Activated CD4-positive, alpha-beta memory T cell treated with anti-CD3 and anti-CD28 coated beads for 36 hours (primary cell): ENCODE measurements at regions not wholly inside any gene's neighbourhood (a gene's known extent, or its start where the extent isn't known, plus 50 kb on each side); places are given as distances from the start of the nearest gene placed in this dataset.
A peak's percentile ranks its signal among the peaks of the same experiment; 100 is the strongest.
"Not testable (repeated sequence)": the region's sequence is repeated elsewhere in the genome, so short reads cannot be mapped to it uniquely, and the experiment has no call there.

ENCODE experiments used
- CTCF ChIA-PET: fragments of 350-600 bp; sonication (Branson Sonifier 250); formaldehyde crosslinking; loops from one replicate; lab custom pipeline; 2021; ENCODE audit warnings: antibody characterized with exemption, inconsistent platforms; lab: Charles Lee
- POLR2A ChIA-PET: fragments of 350-600 bp; sonication (Branson Sonifier 250); formaldehyde crosslinking; loops from one replicate; lab custom pipeline; 2021; ENCODE audit warnings: antibody characterized with exemption; lab: Charles Lee
- DNase-seq: peaks from one replicate; pipeline ENCODE4 v3.0.0-alpha.2; 2020
- H3K27ac Mint-ChIP-seq: one replicate; pipeline ENCODE4 v1.8.0; 2021; ENCODE audit warnings: mixed read lengths
- H3K27me3 Mint-ChIP-seq: one replicate; pipeline ENCODE4 v1.8.0; 2021; ENCODE audit warnings: mixed read lengths
- H3K36me3 Mint-ChIP-seq: one replicate; pipeline ENCODE4 v1.8.0; 2021; ENCODE audit warnings: mixed read lengths
- H3K4me1 Mint-ChIP-seq: one replicate; pipeline ENCODE4 v1.8.0; 2021; ENCODE audit warnings: low read depth, mixed read lengths
- H3K4me3 Mint-ChIP-seq: one replicate; pipeline ENCODE4 v1.8.0; 2021; ENCODE audit warnings: mild to moderate bottlenecking, mixed read lengths
- H3K9me3 Mint-ChIP-seq: one replicate; pipeline ENCODE4 v1.8.0; 2021; ENCODE audit warnings: mixed read lengths
- intact Hi-C: fragments of 100-400 bp; cut with micrococcal nuclease; formaldehyde crosslinking; loops from one replicate; pipeline ENCODE4 v1.15.1; 2023

GRCh38 chr10:3634646-3635045 is 150.4 kb downstream of the KLF6 start:
- H3K4me3 Mint-ChIP-seq, intact Hi-C loops, CTCF ChIA-PET, POLR2A ChIA-PET, H3K9me3 Mint-ChIP-seq, DNase-seq, H3K4me1 Mint-ChIP-seq, H3K36me3 Mint-ChIP-seq, H3K27me3 Mint-ChIP-seq, H3K27ac Mint-ChIP-seq: not testable (repeated sequence)

GRCh38 chr10:3631701-3632330 is 153.2 kb downstream of the KLF6 start:
- POLR2A ChIA-PET, result no interaction called here
- Mint-ChIP-seq H3K36me3 (no peaks in the 10 kb centered on the region), H3K27me3 (no peaks in the 10 kb centered on the region), H3K4me3 (no peak overlapping the region), H3K27ac (no peak overlapping the region), H3K9me3 (no peaks in the 10 kb centered on the region), H3K4me1 (peaks cover 4% of the 10 kb centered on the region)
- intact Hi-C loops, result no loop called here
- CTCF ChIA-PET, result no interaction called here
- DNase-seq, result no peak

GRCh38 chr10:3631291-3631690 is 153.7 kb downstream of the KLF6 start:
- intact Hi-C loops, result no loop called here
- Mint-ChIP-seq H3K27ac (no peak overlapping the region), H3K36me3 (no peaks in the 10 kb centered on the region), H3K4me1 (peaks cover 4% of the 10 kb centered on the region), H3K27me3 (no peaks in the 10 kb centered on the region), H3K9me3 (no peaks in the 10 kb centered on the region), H3K4me3 (no peak overlapping the region)
- POLR2A ChIA-PET, result no interaction called here
- DNase-seq, result no peak
- CTCF ChIA-PET, result no interaction called here

- intact Hi-C loops, result loop anchor here (10.0 kb wide), 1 partner anchor 719 kb away; no protein-coding TSS in a partner anchor
- Mint-ChIP-seq H3K27me3 (no peaks in the 10 kb centered on the region), H3K27ac (no peak overlapping the region), H3K4me3 (no peak overlapping the region), H3K4me1 (peaks cover 28% of the 10 kb centered on the region), H3K9me3 (peaks cover under 1% of the 10 kb centered on the region), H3K36me3 (no peaks in the 10 kb centered on the region)
- ChIA-PET CTCF (no interaction called here), POLR2A (no interaction called here)
- no peak for DNase-seq
Observed at GRCh38 chr10:3625959-3626751, 158.9 kb downstream of the KLF6 start.

- Mint-ChIP-seq H3K36me3 (peaks cover 7% of the 10 kb centered on the region), H3K27me3 (no peaks in the 10 kb centered on the region), H3K4me1 (peaks cover 28% of the 10 kb centered on the region), H3K4me3 (no peak overlapping the region), H3K27ac (no peak overlapping the region), H3K9me3 (peaks cover 10% of the 10 kb centered on the region)
- DNase-seq, result peak; percentile 38
- intact Hi-C loops, result loop anchor here (5.0 to 10.0 kb wide), 2 partner anchors 313 to 720 kb away; no protein-coding TSS in a partner anchor
- POLR2A ChIA-PET, result interaction anchor here (1.0 kb wide), 1 partner anchor 134 kb away, joined by 5 read pairs; no protein-coding TSS in a partner anchor
- CTCF ChIA-PET, result interaction anchor here (0.6 to 0.9 kb wide), 3 partner anchors 157 to 431 kb away, joined by 3 to 4 read pairs (median 3); no protein-coding TSS in a partner anchor
Observed at GRCh38 chr10:3624367-3624766, 160.6 kb downstream of the KLF6 start.

- peak overlapping the region; percentile 83 for H3K27ac Mint-ChIP-seq
- peaks cover 28% of the 10 kb centered on the region for H3K4me1 Mint-ChIP-seq
- no peak overlapping the region for H3K4me3 Mint-ChIP-seq
- intact Hi-C loops, result loop anchor here (1.0 to 10.0 kb wide), 16 partner anchors 43 to 1153 kb away; no protein-coding TSS in a partner anchor
- ChIA-PET POLR2A (interaction anchor here (1.0 to 2.2 kb wide), 7 partner anchors 29 to 426 kb away, joined by 3 to 10 read pairs (median 6); partner anchors contain the start of gene KLF6), CTCF (interaction anchor here (0.5 to 0.9 kb wide), 6 partner anchors 14 to 430 kb away, joined by 3 to 4 read pairs (median 3); no protein-coding TSS in a partner anchor)
- H3K9me3 Mint-ChIP-seq, result peaks cover 10% of the 10 kb centered on the region
- H3K36me3 Mint-ChIP-seq, result peaks cover 7% of the 10 kb centered on the region
- DNase-seq, result no peak
- H3K27me3 Mint-ChIP-seq, result no peaks in the 10 kb centered on the region
Observed at GRCh38 chr10:3623746-3624145, 161.3 kb downstream of the KLF6 start.

- no peak overlapping the region for H3K4me3 Mint-ChIP-seq
- CTCF ChIA-PET, result interaction anchor here (0.5 to 0.9 kb wide), 7 partner anchors 13 to 430 kb away, joined by 3 to 4 read pairs (median 3); no protein-coding TSS in a partner anchor
Observed at GRCh38 chr10:3622845-3623621, 162.0 kb downstream of the KLF6 start.

GRCh38 chr10:3622427-3622826 is 162.6 kb downstream of the KLF6 start:
- CTCF ChIA-PET, result interaction anchor here (0.9 kb wide), 2 partner anchors 17 to 424 kb away, joined by 3 to 4 read pairs; no protein-coding TSS in a partner anchor
- H3K4me1 Mint-ChIP-seq, result peaks cover 28% of the 10 kb centered on the region
- POLR2A ChIA-PET, result interaction anchor here (0.7 to 2.2 kb wide), 10 partner anchors 30 to 425 kb away, joined by 3 to 10 read pairs (median 6); partner anchors contain the start of gene KLF6
- peak; percentile 42 for DNase-seq
- no peak overlapping the region for H3K4me3 Mint-ChIP-seq
- intact Hi-C loops, result loop anchor here (1.0 to 10.0 kb wide), 13 partner anchors 16 to 1154 kb away; no protein-coding TSS in a partner anchor
- H3K27ac Mint-ChIP-seq, result peak overlapping the region; percentile 83
- no peaks in the 10 kb centered on the region for H3K27me3 Mint-ChIP-seq
- H3K36me3 Mint-ChIP-seq, result peaks cover 7% of the 10 kb centered on the region
- H3K9me3 Mint-ChIP-seq, result peaks cover 10% of the 10 kb centered on the region

More at GRCh38 chr10:3622845-3623621, 162.0 kb downstream of the KLF6 start:
- POLR2A ChIA-PET, result interaction anchor here (1.0 to 2.2 kb wide), 11 partner anchors 30 to 425 kb away, joined by 3 to 10 read pairs (median 5); partner anchors contain the start of gene KLF6
- H3K27me3 Mint-ChIP-seq, result no peaks in the 10 kb centered on the region
- peak; percentile 68 for DNase-seq
- H3K9me3 Mint-ChIP-seq, result peaks cover 10% of the 10 kb centered on the region
- H3K27ac Mint-ChIP-seq, result peak overlapping the region; percentile 83
- peaks cover 7% of the 10 kb centered on the region for H3K36me3 Mint-ChIP-seq
- H3K4me1 Mint-ChIP-seq, result peaks cover 28% of the 10 kb centered on the region
- intact Hi-C loops, result loop anchor here (1.0 to 10.0 kb wide), 18 partner anchors 17 to 1154 kb away; no protein-coding TSS in a partner anchor

GRCh38 chr10:3620818-3621217 is 164.2 kb downstream of the KLF6 start:
- POLR2A ChIA-PET, result no interaction called here
- Mint-ChIP-seq H3K36me3 (peaks cover 7% of the 10 kb centered on the region), H3K27ac (no peak overlapping the region), H3K4me3 (no peak overlapping the region), H3K27me3 (no peaks in the 10 kb centered on the region), H3K9me3 (peaks cover 10% of the 10 kb centered on the region), H3K4me1 (peaks cover 28% of the 10 kb centered on the region)
- CTCF ChIA-PET, result no interaction called here
- intact Hi-C loops, result loop anchor here (5.0 to 10.0 kb wide), 2 partner anchors 316 to 724 kb away; no protein-coding TSS in a partner anchor
- no peak for DNase-seq

- intact Hi-C loops, result no loop called here
- ChIA-PET CTCF (no interaction called here), POLR2A (no interaction called here)
- Mint-ChIP-seq H3K27ac (no peak overlapping the region), H3K4me1 (peaks cover 24% of the 10 kb centered on the region), H3K9me3 (peaks cover 10% of the 10 kb centered on the region), H3K27me3 (no peaks in the 10 kb centered on the region), H3K4me3 (no peak overlapping the region), H3K36me3 (peaks cover 7% of the 10 kb centered on the region)
- DNase-seq, result no peak
Observed at GRCh38 chr10:3619241-3619640, 165.8 kb downstream of the KLF6 start.

GRCh38 chr10:3616880-3617279 is 168.1 kb downstream of the KLF6 start:
- H3K4me3 Mint-ChIP-seq, result no peak overlapping the region
- peaks cover 17% of the 10 kb centered on the region for H3K9me3 Mint-ChIP-seq
- intact Hi-C loops, result no loop called here
- ChIA-PET POLR2A (no interaction called here), CTCF (no interaction called here)
- H3K4me1 Mint-ChIP-seq, result peaks cover 4% of the 10 kb centered on the region
- H3K36me3 Mint-ChIP-seq, result peaks cover 12% of the 10 kb centered on the region
- H3K27me3 Mint-ChIP-seq, result no peaks in the 10 kb centered on the region
- DNase-seq, result no peak
- no peak overlapping the region for H3K27ac Mint-ChIP-seq
